ENCODE measurements at regions not wholly inside any gene's neighbourhood (a gene's known extent, or its start where the extent isn't known, plus 50 kb on each side); places are given as distances from the start of the nearest gene placed in this dataset.

DNA sequence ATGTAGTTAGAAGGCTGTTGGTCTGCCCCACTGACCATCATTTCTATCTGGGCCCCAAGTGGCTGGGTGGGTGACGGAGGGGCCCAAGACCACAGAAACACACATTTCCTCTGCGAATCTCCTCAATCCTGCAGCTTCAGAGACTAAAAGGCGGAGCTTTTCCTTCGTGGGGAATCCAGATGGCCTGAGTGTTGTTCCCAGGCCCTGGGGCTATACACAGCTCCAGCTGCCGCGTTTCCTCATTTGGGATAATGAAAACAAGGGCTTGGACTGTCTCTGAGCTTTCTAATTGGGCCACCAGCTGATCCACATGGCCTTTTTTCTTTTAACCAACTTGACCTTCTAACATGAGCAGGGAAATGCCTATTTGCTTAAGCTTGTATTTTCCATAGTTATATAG is 339.9 kb downstream of the CXCL12 start:
- Histone ChIP-seq H3K9me3 (peaks cover 0 to 11% (median 0%) of the 10 kb centered on the region in 11 donors), H3K4me1 (peaks cover 0 to 46% (median 18%) of the 10 kb centered on the region in 9 donors), H3K4me3 (no peak overlapping the region), H3K36me3 (no peaks in the 10 kb centered on the region), H3K27ac (peak overlapping the region; percentile 26 to 78 (median 66)), H3K27me3 (no peaks in the 10 kb centered on the region)
- intact Hi-C loops (cut with DNase I) = loop anchor here in 3 of 10 donors (5.0 to 10.0 kb wide), 3 partner anchors 350 to 360 kb away; no protein-coding TSS in a partner anchor
- TF ChIP-seq, protein P1, sequence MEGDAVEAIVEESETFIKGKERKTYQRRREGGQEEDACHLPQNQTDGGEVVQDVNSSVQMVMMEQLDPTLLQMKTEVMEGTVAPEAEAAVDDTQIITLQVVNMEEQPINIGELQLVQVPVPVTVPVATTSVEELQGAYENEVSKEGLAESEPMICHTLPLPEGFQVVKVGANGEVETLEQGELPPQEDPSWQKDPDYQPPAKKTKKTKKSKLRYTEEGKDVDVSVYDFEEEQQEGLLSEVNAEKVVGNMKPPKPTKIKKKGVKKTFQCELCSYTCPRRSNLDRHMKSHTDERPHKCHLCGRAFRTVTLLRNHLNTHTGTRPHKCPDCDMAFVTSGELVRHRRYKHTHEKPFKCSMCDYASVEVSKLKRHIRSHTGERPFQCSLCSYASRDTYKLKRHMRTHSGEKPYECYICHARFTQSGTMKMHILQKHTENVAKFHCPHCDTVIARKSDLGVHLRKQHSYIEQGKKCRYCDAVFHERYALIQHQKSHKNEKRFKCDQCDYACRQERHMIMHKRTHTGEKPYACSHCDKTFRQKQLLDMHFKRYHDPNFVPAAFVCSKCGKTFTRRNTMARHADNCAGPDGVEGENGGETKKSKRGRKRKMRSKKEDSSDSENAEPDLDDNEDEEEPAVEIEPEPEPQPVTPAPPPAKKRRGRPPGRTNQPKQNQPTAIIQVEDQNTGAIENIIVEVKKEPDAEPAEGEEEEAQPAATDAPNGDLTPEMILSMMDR (IDR thresholded peaks at IDR 0.05) = no peak
- DNase-seq (peak in 1 of 2 donors; percentile 69), ATAC-seq (peak; percentile 66 to 88 (median 80))
- WGBS, 2 donors = 69 to 71% methylated on average over 6 of the region's 6 CpGs

- peak in 7 of 8 donors; percentile 9 to 50 (median 27) for ATAC-seq
- intact Hi-C loops (cut with DNase I) = loop anchor here in 3 of 10 donors (5.0 to 10.0 kb wide), 3 partner anchors 350 to 360 kb away; no protein-coding TSS in a partner anchor
- Histone ChIP-seq H3K4me3 (no peak overlapping the region), H3K4me1 (peaks cover 0 to 47% (median 18%) of the 10 kb centered on the region in 9 donors), H3K36me3 (no peaks in the 10 kb centered on the region), H3K9me3 (peaks cover 0 to 11% (median 0%) of the 10 kb centered on the region in 11 donors), H3K27me3 (no peaks in the 10 kb centered on the region), H3K27ac (peak overlapping the region; percentile 26 to 78 (median 66))
- DNase-seq = no peak
- TF ChIP-seq, protein P1 (IDR thresholded peaks at IDR 0.05) = peak in 2 of 9 donors; percentile 8 to 12
- WGBS, 2 donors = 76 to 90% methylated on average over 10 of the region's 10 CpGs
Measured at GRCh38 chr10:44044549-44044948, 340.3 kb downstream of the CXCL12 start.

DNA sequence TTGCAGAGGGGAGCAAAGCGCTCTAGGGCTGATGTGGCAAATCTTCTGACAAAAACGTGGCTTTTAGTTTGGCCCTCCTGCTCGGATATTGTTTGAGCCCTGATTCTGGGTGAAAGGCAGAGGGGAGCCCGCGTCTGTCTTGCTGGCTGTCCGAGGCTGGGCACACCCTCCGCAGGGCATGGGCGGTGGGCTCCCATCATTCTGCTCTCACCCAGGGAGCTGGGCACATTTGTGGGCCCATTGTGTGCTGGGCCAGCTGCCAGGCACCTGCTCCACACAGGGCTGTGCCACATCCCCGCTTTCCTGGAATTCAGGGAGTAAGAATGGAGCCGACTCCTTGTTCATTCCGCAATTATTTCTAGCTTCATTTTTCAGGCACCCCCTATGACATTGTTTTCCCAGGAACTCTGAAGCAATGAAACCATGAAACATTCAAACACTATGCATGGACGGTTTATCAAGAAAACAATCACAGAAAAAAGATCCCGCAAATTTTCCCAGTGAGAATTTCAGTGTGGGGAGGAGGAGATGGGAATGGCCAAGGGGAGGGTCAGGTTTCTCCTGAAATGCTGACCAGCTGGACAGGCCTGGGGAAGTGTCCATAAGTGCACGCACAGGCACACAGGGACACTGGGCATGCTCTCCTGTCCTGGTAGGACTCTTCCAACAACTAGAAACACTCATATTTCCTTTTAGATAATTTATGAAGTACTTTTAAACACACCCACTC is 341.1 kb downstream of the CXCL12 start:
- no peaks in the 10 kb centered on the region for H3K27me3 ChIP-seq
- H3K36me3 ChIP-seq = no peaks in the 10 kb centered on the region
- H3K27ac ChIP-seq = peak overlapping the region in 8 of 10 donors; percentile 64 to 78 (median 68)
- DNase-seq (no peak), ATAC-seq (peak; percentile 20 to 58 (median 52))
- 87 to 94% methylated on average over 14 of the region's 14 CpGs for WGBS, 2 donors
- peaks cover 0 to 11% (median 0%) of the 10 kb centered on the region in 11 donors for H3K9me3 ChIP-seq
- no peak overlapping the region for H3K4me3 ChIP-seq
- intact Hi-C loops (cut with DNase I) = loop anchor here in 3 of 10 donors (5.0 to 10.0 kb wide), 3 partner anchors 349 to 359 kb away; no protein-coding TSS in a partner anchor
- H3K4me1 ChIP-seq = peaks cover 0 to 49% (median 18%) of the 10 kb centered on the region in 9 donors
- TF ChIP-seq, protein P1 (IDR thresholded peaks at IDR 0.05) = no peak

GRCh38 chr10:44042926-44043602 is 341.8 kb downstream of the CXCL12 start:
- intact Hi-C loops (cut with DNase I) = loop anchor here in 3 of 10 donors (5.0 to 10.0 kb wide), 3 partner anchors 348 to 358 kb away; no protein-coding TSS in a partner anchor
- Histone ChIP-seq H3K36me3 (no peaks in the 10 kb centered on the region), H3K4me1 (peaks cover 0 to 49% (median 18%) of the 10 kb centered on the region in 9 donors), H3K9me3 (peaks cover 0 to 11% (median 0%) of the 10 kb centered on the region in 11 donors), H3K4me3 (no peak overlapping the region), H3K27ac (peak overlapping the region in 3 of 10 donors; percentile 70 to 78 (median 72)), H3K27me3 (no peaks in the 10 kb centered on the region)
- 81 to 85% methylated on average over 9 of the region's 9 CpGs for WGBS, 2 donors
- ATAC-seq = no peak
- DNase-seq = no peak
- TF ChIP-seq, protein P1 (IDR thresholded peaks at IDR 0.05) = no peak

Measured in heart right ventricle (tissue), 16 donors.